DMS 273 (cell line): ENCODE measurements at regions not wholly inside any gene's neighbourhood (a gene's known extent, or its start where the extent isn't known, plus 50 kb on each side); places are given as distances from the start of the nearest gene placed in this dataset.

Source experiments
- DNase-seq: peaks from one replicate; lab custom pipeline; 2025; ENCODE audit not compliant: unreplicated experiment; lab: John Stamatoyannopoulos, UW

GRCh38 chr1:94734963-94735901 lies 84.9 kb upstream of the SLC44A3 start:
- DNase-seq, result no peak

DNA sequence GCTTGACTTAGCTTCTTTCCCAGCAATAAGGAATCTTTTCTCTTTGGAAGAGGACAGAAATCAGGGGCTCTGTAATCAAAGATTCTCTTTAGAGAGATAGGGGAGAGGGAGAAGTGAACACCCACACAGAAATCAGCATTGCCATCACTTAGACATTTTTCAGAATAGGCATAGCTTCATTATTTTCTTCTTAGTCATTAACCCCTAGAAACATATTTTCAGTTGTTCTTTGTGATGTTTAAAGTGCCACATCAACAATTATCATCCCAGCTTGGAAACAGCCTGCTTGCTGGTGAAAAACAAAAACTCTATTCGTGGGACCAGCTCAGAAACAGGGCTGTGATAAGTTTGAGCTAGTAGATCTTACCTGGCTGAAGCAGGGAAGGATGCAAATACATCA lies 88.3 kb upstream of the SLC44A3 start:
- DNase-seq, result no peak

DNA sequence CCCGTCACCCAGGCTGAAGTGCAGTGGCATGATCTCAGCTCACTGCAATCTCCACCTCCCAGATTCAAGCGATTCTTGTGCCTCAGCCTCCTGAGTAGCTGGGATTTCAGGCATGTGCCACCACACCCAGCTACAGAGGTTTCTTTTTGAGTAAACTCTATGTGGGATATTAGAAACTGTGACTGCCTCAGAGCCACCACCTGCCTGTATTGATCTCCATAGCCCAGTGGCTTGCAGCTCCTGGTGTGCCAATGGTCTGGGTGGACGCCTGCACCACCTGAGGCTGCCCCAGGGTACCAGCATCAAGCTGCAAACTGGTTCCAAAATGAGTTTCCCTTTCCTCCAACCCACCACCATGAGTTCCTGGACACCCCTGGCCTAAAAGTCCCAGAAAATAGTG lies 89.7 kb upstream of the SLC44A3 start:
- no peak for DNase-seq

- DNase-seq, result no peak
These were observed 90.9 kb upstream of the SLC44A3 start for GRCh38 chr1:94729267-94729666.

GRCh38 chr1:94727846-94728715 lies 92.1 kb upstream of the SLC44A3 start:
- DNase-seq, result peak; percentile 43

GRCh38 chr1:94726981-94727685 lies 93.0 kb upstream of the SLC44A3 start:
- no peak for DNase-seq

- DNase-seq, result no peak
These were observed 94.6 kb upstream of the SLC44A3 start for GRCh38 chr1:94725566-94725965.

GRCh38 chr1:94723894-94724293 lies 96.3 kb upstream of the SLC44A3 start:
- no peak for DNase-seq

DNA sequence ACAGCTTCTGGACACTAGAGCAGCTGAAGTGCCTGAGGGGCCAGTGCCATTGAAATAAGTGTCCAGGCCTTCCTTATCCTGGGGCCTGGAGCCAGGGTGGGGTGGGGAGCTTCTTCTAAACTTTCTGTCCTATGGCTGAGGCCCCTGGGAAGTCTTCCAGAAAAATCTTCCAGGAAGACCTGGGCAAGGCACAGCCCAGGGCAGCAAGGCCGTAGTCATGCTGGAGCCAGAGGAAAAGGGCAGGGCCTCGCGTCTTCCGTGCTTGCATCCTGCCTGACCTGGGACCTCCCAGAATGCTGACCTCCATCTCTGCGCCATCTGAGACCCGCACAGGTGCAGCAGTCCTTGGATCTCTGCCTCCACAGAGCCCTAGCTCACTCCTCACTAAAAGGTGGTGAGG lies 96.7 kb upstream of the SLC44A3 start:
- DNase-seq, result no peak

- DNase-seq, result no peak
These were observed 98.0 kb upstream of the SLC44A3 start for GRCh38 chr1:94722181-94722580.

DNA sequence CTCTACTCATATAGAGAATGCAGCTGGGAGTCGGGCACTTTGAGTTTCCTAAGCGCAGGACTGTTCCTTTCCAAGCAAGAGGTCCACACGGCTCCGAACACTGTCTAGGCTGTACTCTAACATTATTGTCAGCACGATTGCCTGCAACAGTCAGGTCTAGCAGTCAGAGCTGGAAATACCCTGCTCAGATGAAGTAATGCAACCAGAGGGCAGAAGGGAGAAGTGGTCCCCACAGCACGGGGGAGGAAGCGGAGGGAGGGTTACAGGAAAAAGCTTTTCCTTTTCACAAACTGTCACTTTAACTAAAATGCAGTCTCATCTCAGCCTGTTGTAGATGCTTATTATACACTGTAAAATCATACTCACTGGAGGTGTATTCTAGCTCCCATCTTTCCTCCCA lies 98.9 kb upstream of the SLC44A3 start:
- no peak for DNase-seq

DNA sequence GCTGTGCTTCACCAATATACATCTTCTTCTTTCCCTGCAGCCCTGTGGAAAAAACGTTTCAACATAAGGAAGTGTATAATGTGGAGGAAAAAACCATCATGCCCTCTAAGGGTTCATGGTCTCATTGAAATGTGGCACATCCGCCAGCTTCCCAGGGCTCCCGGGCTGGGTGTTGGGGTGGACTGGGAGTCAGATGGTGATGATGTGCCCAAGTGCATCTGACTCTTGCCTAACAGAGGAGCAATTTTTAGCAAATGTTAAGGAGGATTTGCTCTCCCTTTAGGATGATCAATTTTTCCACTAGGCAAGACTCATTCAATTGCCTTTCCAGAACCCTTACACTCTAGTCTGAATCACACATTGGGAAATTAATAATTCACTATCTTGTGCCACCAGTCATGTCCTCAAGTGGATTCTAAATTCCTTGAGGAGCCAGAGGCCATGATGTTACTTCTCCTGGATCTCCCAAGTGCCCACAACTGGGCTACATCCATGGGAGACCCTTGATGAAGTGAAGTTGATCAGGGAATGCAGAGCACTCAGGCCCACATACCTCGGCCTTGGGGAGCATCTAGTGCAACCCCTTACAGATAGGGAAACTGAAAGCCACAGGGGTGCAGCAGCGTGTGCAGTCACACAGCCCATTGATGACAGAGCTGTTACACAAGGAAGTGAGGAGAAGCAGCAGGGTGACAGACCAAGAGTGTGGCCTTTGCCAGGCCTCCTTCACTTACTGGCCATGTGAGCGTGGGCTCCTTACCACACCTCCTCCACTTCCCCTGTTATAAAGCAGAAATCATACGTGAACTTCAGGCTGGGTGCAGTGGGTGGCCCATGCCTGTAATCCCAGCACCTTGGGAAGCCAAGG lies 100.0 kb upstream of the SLC44A3 start:
- DNase-seq, result no peak

DNA sequence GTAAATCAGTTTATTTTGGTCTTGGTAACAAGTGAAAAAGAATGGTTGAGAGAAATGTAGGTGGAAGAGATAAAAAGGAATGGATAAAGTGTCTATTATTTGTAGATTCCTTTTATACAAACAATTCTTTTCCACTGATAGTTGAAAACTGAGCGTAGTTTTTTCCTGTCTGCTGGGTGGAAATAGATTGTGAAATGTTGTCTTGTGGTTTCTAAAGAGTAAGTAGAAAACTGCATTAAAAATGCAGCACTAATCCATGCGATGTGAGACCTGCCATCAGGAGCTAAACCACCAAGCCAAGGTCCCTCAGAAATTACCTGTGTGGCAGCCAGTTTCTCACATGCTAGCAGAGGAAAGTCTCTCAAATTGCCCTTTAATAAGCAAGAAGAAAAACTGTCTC lies 103.2 kb upstream of the SLC44A3 start:
- no peak for DNase-seq

DNA sequence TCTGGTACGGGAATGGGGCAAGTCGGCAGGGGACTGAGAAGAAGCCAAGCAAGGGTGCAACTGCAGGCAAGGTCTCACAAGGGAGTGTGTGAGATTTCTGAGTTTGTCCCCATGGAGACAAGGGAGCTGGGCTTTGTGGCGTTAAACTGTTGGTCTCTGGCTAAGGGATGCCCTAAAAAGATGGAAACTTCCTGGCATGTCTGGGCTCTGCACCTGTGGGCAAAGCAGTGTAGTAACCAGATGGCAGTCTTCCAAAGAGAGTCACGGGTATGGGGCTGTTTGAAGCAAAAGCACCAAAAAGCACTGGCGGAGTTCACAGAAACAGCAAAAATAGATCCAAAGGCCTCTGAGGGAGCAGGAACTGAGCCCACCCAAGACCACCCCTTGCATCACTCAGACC lies 104.8 kb upstream of the SLC44A3 start:
- no peak for DNase-seq

- no peak for DNase-seq
These were observed 105.6 kb upstream of the SLC44A3 start for GRCh38 chr1:94714552-94714951.

DNA sequence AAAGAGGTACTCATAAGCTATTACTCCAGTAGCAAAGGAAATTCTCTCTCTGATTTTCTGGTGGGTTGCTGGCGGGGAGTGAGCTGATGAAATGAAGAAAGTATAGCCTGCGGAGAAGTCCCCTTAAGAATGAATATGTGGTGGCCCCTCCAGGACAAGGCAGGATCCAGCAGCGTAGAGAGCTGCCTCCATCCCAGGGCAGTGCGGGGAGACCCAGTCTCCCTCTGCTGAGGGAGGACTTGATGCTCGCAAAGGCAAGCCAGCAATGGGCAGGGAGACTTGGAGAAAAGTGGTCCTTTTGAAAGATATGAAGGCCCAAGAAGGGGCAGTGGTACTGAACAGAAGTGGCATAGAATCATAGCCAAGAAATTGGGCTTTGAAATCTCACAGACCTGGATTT lies 106.0 kb upstream of the SLC44A3 start:
- no peak for DNase-seq

- peak; percentile 64 for DNase-seq
These were observed 106.5 kb upstream of the SLC44A3 start for GRCh38 chr1:94713472-94714141.

DNA sequence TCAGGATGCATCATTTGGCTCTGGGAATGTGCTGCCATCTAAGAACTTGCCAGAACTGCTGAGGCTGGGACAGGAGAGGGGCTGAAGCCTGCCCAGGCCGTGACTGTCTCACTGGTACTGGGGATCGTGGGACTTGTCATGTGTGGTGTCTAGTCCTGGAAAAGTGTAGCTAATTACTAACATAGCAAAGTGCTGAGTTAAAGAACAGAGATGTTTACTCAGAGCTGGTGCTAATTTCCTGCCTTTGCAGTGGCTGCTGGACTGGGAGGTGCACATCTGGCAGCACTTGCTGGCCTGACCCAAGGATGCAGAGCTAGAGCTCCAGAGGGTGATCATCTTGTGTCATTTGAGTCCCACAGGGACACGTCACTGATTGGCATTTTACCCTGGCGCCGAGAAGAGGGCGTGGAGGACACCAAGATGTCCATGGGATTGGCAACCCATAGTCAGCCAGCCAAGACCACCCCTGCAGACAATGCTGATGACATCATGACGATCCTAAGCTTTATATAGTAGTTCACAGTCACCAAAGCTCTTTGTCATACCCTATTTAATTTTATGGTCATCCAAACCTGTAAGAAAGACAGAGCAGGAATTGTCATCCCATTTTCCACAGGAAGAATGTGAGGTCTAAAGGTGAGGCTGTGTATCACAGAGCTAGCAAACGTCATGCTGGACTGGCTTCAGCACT lies 110.1 kb upstream of the SLC44A3 start:
- DNase-seq, result no peak

DNA sequence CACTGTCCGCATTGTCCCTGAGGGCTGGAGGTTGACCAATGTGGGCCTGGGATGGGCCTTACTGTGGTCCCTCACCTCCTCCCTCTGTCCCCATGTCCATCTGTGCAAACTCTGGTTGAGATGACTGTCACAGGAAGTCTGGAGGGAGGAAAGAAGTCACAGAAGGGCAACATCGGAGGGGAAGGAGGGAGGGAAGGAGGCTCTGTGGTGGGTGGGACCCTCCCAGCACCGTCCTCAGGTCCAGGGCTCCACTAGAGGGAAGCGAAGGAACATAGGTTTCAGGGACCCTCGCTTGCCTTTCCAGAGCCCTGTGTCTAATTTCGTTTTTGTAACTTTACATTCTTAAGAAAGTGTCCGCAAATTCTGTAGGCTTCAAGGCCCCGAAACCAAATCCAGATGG lies 111.3 kb upstream of the SLC44A3 start:
- DNase-seq, result no peak
